ENCODE measurements at regions not wholly inside any gene's neighbourhood (a gene's known extent, or its start where the extent isn't known, plus 50 kb on each side); places are given as distances from the start of the nearest gene placed in this dataset.

DNA sequence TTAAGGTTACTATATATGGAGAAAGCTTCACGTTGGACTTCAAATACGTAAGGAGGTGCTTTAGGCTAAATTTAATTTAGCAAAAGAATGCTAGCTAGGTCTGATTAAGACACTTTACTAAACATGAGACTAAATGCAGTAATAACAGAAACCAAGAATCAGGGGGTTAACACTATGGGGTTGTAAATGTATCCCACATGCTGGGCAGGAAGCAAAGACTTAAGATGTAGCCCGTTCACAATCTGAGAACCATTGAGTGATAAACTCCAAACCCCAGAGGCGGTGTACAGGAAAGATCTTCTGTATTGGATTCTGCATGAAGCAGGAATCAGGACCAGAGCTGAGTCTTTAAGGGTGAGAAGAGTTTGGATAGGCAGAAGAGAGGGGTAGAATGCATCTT, 60.4 kb downstream of the FZD1 start:
- TF ChIP-seq, protein P1, sequence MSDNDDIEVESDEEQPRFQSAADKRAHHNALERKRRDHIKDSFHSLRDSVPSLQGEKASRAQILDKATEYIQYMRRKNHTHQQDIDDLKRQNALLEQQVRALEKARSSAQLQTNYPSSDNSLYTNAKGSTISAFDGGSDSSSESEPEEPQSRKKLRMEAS (CRISPR knock-in tag; IDR thresholded peaks at IDR 0.05), result no peak
- TF ChIP-seq, protein P2, sequence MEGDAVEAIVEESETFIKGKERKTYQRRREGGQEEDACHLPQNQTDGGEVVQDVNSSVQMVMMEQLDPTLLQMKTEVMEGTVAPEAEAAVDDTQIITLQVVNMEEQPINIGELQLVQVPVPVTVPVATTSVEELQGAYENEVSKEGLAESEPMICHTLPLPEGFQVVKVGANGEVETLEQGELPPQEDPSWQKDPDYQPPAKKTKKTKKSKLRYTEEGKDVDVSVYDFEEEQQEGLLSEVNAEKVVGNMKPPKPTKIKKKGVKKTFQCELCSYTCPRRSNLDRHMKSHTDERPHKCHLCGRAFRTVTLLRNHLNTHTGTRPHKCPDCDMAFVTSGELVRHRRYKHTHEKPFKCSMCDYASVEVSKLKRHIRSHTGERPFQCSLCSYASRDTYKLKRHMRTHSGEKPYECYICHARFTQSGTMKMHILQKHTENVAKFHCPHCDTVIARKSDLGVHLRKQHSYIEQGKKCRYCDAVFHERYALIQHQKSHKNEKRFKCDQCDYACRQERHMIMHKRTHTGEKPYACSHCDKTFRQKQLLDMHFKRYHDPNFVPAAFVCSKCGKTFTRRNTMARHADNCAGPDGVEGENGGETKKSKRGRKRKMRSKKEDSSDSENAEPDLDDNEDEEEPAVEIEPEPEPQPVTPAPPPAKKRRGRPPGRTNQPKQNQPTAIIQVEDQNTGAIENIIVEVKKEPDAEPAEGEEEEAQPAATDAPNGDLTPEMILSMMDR (IDR thresholded peaks at IDR 0.05), result no peak
- no peak for TF ChIP-seq CREB1 (CRISPR knock-in tag; IDR thresholded peaks at IDR 0.05)
- TF ChIP-seq, protein P3, sequence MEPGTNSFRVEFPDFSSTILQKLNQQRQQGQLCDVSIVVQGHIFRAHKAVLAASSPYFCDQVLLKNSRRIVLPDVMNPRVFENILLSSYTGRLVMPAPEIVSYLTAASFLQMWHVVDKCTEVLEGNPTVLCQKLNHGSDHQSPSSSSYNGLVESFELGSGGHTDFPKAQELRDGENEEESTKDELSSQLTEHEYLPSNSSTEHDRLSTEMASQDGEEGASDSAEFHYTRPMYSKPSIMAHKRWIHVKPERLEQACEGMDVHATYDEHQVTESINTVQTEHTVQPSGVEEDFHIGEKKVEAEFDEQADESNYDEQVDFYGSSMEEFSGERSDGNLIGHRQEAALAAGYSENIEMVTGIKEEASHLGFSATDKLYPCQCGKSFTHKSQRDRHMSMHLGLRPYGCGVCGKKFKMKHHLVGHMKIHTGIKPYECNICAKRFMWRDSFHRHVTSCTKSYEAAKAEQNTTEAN (CRISPR knock-in tag; IDR thresholded peaks at IDR 0.05), result no peak
- TF ChIP-seq ZNF232 (CRISPR knock-in tag; IDR thresholded peaks at IDR 0.05), result no peak
- TF ChIP-seq IRF2 (CRISPR knock-in tag; IDR thresholded peaks at IDR 0.05; ENCODE audit: borderline replicate concordance, low read depth), result no peak
- TF ChIP-seq, protein P4, sequence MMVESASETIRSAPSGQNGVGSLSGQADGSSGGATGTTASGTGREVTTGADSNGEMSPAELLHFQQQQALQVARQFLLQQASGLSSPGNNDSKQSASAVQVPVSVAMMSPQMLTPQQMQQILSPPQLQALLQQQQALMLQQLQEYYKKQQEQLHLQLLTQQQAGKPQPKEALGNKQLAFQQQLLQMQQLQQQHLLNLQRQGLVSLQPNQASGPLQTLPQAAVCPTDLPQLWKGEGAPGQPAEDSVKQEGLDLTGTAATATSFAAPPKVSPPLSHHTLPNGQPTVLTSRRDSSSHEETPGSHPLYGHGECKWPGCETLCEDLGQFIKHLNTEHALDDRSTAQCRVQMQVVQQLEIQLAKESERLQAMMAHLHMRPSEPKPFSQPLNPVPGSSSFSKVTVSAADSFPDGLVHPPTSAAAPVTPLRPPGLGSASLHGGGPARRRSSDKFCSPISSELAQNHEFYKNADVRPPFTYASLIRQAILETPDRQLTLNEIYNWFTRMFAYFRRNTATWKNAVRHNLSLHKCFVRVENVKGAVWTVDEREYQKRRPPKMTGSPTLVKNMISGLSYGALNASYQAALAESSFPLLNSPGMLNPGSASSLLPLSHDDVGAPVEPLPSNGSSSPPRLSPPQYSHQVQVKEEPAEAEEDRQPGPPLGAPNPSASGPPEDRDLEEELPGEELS (CRISPR knock-in tag; IDR thresholded peaks at IDR 0.05), result no peak
- TF ChIP-seq ZNF416 (CRISPR knock-in tag; IDR thresholded peaks at IDR 0.05), result no peak
- TF ChIP-seq, protein P5, sequence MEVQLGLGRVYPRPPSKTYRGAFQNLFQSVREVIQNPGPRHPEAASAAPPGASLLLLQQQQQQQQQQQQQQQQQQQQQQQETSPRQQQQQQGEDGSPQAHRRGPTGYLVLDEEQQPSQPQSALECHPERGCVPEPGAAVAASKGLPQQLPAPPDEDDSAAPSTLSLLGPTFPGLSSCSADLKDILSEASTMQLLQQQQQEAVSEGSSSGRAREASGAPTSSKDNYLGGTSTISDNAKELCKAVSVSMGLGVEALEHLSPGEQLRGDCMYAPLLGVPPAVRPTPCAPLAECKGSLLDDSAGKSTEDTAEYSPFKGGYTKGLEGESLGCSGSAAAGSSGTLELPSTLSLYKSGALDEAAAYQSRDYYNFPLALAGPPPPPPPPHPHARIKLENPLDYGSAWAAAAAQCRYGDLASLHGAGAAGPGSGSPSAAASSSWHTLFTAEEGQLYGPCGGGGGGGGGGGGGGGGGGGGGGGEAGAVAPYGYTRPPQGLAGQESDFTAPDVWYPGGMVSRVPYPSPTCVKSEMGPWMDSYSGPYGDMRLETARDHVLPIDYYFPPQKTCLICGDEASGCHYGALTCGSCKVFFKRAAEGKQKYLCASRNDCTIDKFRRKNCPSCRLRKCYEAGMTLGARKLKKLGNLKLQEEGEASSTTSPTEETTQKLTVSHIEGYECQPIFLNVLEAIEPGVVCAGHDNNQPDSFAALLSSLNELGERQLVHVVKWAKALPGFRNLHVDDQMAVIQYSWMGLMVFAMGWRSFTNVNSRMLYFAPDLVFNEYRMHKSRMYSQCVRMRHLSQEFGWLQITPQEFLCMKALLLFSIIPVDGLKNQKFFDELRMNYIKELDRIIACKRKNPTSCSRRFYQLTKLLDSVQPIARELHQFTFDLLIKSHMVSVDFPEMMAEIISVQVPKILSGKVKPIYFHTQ (CRISPR knock-in tag; IDR thresholded peaks at IDR 0.05), result no peak
